ENCODE measurements at regions not wholly inside any gene's neighbourhood (a gene's known extent, or its start where the extent isn't known, plus 50 kb on each side); places are given as distances from the start of the nearest gene placed in this dataset.

DNA sequence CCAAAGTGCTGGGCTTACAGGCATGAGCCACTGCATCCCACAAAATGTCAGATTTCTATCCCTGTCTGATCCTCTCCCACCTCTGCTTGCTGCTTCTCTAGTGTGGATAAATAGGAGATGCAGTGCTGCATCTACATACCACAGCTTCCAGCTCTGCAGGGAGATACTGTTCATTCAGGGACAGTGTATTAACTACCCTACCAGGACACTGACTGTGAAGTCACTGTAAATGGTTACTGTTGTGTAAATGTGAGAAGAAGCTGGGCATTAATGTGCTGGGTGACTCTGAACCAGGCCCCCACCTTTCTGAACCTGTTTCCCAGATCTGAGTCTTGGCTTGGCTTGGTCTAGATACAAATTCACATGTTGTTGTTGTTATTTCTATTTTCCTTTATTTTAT lies 488.6 kb upstream of the SULF2 start:
- TF ChIP-seq, protein P1, sequence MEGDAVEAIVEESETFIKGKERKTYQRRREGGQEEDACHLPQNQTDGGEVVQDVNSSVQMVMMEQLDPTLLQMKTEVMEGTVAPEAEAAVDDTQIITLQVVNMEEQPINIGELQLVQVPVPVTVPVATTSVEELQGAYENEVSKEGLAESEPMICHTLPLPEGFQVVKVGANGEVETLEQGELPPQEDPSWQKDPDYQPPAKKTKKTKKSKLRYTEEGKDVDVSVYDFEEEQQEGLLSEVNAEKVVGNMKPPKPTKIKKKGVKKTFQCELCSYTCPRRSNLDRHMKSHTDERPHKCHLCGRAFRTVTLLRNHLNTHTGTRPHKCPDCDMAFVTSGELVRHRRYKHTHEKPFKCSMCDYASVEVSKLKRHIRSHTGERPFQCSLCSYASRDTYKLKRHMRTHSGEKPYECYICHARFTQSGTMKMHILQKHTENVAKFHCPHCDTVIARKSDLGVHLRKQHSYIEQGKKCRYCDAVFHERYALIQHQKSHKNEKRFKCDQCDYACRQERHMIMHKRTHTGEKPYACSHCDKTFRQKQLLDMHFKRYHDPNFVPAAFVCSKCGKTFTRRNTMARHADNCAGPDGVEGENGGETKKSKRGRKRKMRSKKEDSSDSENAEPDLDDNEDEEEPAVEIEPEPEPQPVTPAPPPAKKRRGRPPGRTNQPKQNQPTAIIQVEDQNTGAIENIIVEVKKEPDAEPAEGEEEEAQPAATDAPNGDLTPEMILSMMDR (conservative IDR thresholded peaks at IDR 0.05) = no peak
- no peak for TF ChIP-seq ZFX (IDR thresholded peaks at IDR 0.05)

DNA sequence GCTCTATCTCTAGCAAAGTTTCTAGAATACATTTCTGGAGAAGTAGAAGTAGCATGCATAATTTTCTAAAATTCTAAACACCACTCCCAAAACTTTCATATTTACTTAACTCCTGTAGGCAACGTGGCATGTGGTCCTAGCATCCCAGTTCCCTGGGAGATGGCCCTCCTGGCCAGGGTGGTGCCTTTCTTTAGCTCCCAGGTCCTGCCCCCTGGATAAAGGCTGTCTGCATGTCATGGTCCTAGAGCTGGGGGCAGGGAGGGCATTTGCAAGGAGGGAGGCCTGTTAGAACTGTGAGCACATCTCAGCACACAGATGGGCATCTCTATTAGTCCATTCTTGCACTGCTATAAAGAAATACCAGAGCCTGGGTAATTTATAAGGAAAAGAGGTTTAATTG lies 485.6 kb upstream of the SULF2 start:
- TF ChIP-seq ZFX (IDR thresholded peaks at IDR 0.05) = no peak
- TF ChIP-seq, protein P1 (conservative IDR thresholded peaks at IDR 0.05) = no peak
- no peak overlapping the region for H3K27ac ChIP-seq

More for the DNA sequence above, 488.6 kb upstream of the SULF2 start:
- no peak overlapping the region for H3K27ac ChIP-seq

DNA sequence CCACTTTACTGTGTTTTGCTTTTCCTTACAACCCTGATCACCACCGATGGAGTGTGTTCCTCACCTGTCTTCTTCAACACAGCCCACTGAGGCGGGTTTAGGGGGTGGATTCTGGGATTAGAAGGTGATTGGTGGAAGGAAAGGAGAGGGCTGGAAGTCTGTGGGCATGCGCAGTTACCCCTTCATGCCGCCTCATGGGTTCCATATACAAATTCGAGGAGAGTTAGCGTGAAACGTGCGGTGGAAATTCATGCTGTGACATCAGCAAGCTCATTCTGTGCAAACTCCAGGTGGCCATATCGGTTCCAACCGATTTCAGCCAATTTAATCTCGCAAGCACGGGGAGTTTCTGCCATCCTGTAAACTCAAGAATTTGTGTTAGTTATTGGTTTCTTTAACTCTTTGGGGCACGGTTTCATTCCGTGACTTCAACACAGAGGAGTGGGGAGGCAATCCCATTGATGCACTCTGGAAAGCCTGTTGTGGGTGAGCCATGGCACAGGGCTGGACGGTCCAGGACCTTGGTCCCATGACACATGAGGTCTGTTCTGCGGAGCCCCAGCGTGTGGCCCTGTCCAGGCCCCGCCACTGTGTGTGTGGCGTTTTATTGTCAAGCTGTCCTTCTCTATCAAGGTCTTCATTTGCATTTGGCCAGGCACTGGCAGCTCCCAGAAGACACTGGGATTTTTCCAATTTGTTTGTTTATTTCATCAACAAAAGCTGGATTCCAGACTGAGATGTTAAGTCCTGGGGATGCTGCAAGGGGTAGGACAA lies 482.8 kb upstream of the SULF2 start:
- no peak overlapping the region for H3K27ac ChIP-seq
- TF ChIP-seq, protein P1 (conservative IDR thresholded peaks at IDR 0.05) = no peak
- TF ChIP-seq ZFX (IDR thresholded peaks at IDR 0.05) = no peak

DNA sequence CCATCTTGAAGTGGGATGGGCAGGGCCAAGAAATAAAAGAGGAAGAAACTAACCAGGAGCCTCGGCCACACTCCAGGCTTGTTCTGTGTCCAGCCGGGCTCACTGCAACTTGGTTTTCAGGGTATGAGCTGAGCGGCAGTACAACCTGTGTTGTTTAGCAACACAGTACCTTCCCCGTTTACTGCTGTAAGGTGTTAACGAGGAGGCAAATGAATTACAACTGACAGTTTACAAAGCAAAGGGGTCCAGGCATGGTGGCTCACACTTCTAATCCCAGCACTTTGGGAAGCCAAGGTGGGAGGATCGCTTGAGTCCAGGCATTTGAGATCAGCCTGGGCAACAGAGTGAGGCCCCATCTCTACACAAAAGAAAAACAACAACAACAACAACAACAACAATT lies 481.3 kb upstream of the SULF2 start:
- H3K27ac ChIP-seq = no peak overlapping the region
- TF ChIP-seq, protein P1 (conservative IDR thresholded peaks at IDR 0.05) = no peak
- TF ChIP-seq ZFX (IDR thresholded peaks at IDR 0.05) = no peak

DNA sequence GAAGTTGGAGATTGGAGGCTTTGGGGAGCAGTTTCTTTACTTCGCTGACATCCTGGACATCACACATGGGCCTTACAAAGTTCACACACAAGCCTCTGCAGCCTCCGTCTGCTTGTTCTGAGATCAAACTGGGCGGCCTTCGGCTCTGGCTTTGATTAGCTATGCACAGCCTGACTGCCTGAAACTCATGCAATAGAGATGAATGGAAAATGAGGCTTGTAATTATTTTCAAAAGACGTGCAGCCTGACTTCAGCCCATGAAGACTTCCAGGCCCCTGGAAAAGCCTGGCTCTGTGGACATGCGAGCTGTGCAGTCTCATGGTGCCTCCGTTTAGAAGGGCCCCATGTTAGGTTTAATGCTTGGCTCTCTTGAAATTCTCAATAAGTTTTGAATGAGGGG lies 480.5 kb upstream of the SULF2 start:
- H3K27ac ChIP-seq = no peak overlapping the region
- TF ChIP-seq ZFX (IDR thresholded peaks at IDR 0.05) = no peak
- TF ChIP-seq, protein P1 (conservative IDR thresholded peaks at IDR 0.05) = no peak

DNA sequence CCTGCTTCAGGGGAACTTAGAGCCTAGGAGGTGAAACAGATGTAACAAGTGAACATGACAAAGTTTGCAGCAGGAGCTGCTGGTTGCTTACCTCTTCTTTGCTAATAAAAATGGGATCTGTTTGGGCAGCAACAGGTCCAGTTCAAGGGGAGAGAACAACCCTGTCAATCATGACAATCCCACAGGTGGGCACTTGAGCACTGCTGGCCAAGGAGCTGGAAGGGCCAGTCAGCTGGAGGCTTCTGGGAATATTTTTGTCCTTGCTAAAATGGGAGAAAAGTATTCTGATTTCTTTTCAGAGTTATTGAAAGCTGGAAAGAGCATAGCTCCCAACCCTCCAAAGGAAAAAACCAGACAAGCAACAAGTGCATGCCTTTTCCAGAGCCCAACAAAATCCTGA lies 477.7 kb upstream of the SULF2 start:
- no peak overlapping the region for H3K27ac ChIP-seq
- TF ChIP-seq, protein P1 (conservative IDR thresholded peaks at IDR 0.05) = no peak
- TF ChIP-seq ZFX (IDR thresholded peaks at IDR 0.05) = no peak

DNA sequence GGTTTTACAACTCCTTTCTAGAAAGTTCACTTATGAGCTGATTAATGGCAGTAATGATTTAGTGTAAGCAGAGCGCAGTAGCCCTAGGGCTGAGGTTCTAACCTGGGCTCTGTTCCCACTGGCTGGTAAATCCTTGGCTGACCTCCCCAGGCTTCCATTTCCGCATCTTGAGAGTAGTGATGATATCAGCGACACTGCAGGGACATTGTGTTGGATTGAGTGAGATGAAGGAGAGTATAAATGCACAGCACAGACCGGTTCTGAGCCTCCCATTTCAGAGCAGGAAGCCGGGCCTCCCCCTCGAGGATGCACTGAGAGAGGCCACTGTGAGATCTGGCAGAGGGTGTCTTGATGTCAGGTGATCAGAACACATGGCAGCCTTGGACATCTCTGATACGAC lies 477.2 kb upstream of the SULF2 start:
- no peak overlapping the region for H3K27ac ChIP-seq
- TF ChIP-seq, protein P1 (conservative IDR thresholded peaks at IDR 0.05) = no peak
- TF ChIP-seq ZFX (IDR thresholded peaks at IDR 0.05) = no peak

All from C4-2B (cell line).